ENCODE measurements at regions not wholly inside any gene's neighbourhood (a gene's known extent, or its start where the extent isn't known, plus 50 kb on each side); places are given as distances from the start of the nearest gene placed in this dataset.
"Not testable (repeated sequence)": the region's sequence is repeated elsewhere in the genome, so short reads cannot be mapped to it uniquely, and the experiment has no call there.

DNA sequence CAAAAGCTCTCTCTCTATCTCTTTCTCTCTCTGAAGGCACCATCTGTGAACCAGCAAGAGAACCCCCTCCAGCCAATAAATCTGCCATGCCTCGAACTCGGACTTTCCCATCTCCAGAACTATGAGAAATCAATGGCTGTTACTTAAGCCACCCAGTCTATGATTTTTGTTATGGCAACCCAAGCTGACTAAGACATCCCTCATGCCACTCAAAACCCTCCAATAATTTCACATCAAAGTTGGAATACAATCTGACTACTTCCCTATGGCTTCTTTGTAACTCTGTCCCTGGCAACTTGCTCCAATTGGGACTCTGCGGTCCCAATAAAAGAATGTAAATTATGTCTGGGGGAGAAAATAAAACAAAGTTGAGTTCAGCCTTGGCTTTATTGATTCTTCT, 265.7 kb downstream of the SHOX start:
- DNase-seq (ENCODE audit: low spot score) = no peak

DNA sequence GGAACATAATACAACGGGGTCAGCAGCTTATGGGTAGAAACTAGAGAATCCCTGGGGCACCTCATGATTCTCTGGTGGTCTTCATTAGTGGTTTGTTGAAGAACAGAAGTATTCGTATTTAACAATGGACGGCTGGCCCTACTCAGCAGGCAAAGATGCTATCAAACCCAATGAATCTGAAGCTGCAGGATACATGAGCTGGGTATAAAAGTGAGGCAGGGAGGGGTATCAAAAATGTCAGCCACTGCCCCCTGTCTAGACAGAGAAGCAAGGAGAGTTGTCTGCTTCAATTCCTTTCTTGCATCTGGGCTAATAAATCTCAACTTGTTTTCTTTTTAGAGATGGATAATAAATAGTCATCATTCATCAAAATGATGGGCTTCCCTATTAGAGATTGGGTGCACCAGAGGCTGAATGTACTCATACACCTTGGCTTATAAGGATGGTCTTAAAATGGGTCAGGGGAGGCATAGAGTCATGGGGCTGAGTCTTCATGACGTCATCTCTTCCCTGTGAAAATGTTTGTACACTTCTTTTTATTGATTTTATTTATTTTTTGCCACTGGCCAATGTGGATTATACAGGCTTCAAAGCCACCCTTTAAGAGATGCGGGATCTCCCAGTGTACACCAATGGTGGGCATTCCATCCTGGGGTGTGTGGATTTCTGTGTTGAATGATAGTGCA, 259.5 kb downstream of the SHOX start:
- no peak for DNase-seq (ENCODE audit: low spot score)

- not testable (repeated sequence) for DNase-seq (ENCODE audit: low spot score)
Measured at GRCh38 chrX:887724-888123, 257.1 kb downstream of the SHOX start.

DNA sequence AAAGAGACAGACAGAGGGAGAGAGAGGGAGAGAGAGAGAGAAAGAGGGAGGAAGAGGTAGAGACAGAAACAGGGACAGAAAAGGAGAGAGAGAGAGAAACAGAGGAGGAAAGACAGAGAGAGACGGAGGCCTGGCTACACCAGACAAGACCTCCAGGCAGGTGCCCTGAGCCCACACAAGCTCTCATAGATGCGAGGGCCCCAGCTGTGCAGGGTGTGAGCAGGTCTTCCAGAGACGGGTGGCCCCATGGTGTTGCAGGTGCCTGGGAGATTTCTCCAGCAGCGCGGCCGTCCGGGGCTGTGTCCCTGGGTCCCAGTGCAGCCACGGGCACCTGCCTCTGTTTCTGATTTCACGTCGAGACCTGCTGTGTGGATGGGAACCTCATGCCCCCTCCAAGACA, 253.0 kb downstream of the SHOX start:
- DNase-seq (ENCODE audit: low spot score) = no peak

DNA sequence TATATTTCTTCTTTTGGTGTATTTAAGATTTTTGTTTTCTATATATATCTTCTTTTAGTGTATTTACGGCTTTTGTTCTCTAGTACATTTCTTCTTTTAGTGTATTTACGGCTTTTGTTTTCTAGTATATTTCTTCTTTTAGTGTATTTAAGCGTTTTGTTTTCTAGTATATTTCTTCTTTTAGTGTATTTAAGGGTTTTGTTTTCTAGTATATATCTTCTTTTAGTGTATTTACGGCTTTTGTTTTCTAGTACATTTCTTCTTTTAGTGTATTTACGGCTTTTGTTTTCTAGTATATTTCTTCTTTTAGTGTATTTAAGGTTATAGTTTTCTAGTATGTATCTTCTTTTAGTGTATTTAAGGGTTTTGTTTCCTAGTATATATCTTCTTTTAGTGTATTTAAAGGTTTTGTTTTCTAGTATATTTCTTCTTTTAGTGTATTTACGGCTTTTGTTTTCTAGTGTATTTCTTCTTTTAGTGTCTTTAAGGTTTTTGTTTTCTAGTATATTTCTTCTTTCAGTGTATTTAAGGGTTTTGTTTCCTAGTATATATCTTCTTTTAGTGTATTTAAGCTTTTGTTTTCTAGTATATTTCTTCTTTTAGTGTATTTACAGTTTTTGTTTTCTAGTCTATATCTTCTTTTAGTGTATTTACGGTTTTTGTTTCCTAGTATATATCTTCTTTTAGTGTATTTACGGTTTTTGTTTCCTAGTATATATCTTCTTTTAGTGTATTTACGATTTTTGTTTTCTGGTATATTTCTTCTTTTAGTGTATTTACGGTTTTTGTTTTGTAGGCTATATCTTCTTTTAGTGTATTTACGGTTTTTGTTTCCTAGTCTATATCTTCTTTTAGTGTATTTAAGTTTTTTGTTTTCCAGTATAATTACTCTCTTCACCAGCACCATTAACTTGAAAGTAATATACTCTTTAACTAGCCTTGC, 249.4 kb downstream of the SHOX start:
- not testable (repeated sequence) for DNase-seq (ENCODE audit: low spot score)

DNA sequence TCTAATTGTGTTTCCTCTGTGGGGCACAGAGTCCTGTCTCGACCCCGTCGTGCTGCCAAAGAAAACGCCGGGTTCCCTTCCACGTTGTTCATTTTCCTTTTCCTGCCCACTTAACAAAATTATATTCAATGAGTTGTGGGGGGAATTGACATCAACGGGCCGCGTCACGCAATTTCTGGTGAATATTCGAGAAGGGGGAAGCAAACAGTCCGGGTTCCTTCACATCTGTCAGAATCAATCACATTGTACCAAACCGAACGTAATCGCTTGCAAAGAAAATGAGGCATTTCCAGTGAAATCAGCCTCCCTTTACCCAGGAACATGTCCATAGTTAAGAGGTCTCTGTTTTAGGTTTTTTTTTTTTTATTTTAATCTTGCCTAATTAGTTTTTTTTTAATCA, 243.5 kb downstream of the SHOX start:
- DNase-seq (ENCODE audit: low spot score) = no peak

GRCh38 chrX:873016-873415, 242.4 kb downstream of the SHOX start:
- DNase-seq (ENCODE audit: low spot score) = no peak

DNA sequence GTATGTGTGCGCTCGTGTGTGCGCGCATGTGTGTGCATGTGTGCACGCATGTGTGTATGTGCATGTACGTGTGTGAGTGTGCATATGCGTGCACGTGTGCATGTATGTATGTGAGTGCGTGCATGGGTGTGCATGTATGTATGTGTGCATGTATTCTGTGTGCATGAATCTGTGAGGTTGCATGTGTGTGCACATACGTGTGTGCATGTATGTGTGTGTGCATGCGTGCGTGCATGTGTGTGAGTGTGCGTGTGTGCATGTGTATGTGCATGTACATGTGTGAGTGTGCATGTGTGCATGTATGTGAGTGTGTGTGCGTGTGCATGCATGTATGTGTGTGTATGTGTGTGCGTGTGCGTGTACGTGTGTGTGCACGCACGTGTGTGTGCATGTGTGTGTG, 241.5 kb downstream of the SHOX start:
- no peak for DNase-seq (ENCODE audit: low spot score)

DNA sequence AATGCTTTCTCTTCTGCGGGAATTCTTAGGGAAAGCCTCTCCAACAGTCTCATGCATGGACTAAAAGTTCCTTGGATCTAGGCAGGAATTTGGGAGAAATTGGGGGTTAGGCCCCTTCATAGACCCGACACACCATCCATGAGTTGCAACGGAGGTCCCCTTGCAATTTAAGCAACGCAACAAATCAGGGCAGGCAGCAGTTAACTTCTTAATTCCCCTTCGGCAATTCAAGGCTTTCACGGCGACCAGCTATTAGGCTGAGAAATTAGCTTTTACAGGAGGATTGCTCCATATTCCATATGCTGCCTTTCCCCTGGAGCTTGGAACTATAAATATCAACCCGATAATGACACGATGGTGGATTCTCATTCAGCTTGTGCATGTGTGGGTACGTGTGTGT, 241.0 kb downstream of the SHOX start:
- DNase-seq (ENCODE audit: low spot score) = no peak

- DNase-seq (ENCODE audit: low spot score) = no peak
Measured at GRCh38 chrX:867966-868647, 237.5 kb downstream of the SHOX start.

DNA sequence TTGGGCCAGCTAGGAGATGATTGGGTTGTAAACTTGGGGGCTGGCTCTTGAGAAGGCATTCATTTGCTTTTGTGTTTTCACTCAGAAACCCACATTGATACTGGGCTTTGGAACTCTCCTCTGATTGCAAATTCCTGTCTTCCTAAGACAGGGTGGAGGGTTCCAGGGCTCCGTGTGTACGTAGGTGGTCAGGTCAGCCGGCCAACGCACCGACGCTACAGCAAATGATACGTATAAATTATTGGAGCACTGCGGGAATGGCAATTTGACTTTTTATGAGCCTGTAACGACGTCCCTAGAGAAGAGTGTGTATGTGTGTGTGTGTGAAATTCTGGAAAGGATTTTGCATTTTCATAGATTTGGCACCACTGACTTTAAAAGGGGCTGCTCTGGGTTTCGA, 236.9 kb downstream of the SHOX start:
- DNase-seq (ENCODE audit: low spot score) = no peak

DNA sequence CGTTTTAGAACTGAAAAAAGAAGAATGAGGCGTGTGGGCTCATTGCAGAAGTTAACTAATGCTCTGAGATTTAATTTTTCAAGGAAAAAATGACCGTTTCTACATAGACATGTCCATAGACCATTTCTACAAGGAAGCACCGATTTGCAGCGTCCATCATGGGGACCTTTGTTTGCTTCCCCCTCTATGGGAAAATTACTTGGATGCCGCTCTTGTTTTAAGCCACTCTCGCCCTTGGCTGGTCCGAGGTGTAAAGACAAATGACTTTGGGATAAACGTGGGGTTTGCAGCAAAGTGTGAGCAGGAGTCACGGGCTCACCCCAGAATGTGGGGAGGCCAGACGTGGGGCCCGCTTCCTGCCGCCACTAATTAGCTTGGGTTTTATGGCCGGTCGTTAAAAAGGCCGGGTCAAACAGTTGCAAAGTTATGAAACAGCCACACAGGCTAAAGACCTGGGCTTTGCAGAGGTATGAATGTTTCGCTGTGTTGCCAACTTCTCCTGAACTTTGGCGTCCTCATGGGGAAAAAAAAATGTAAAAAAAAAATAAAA, 235.9 kb downstream of the SHOX start:
- no peak for DNase-seq (ENCODE audit: low spot score)

DNA sequence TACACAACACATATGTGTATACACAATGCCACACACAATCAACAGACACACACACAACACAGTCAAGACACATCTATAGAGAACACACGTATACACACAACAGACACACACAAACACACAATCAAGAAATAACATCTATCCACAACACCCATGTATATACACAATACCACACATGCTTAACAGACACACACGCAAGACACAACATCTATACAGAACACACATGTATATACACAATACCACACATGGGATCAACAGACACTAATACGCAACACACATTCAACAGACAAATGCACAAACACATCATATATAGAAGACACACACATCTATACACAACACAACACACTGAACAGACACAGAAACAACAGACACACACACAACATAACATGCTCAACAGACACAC, 234.8 kb downstream of the SHOX start:
- no peak for DNase-seq (ENCODE audit: low spot score)

DNA sequence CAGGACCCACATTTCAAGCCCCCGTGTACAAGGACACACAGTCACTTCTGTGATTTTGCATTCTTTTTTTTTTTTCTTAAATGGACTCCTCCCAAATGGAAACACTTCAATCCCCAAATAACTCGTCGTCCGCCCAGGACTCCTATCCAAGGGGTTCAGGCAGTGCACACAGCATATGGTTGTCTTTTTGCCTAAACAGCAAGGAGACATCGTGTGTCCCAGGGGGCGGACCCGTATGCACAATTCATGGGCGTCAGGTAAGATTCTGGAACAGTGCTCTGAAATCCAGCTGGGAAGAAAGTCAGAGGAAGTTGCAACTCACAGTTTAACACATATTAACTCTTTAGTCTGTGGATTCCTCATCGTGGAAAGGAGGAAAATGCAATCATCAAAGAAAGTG, 231.3 kb downstream of the SHOX start:
- no peak for DNase-seq (ENCODE audit: low spot score)

GRCh38 chrX:861340-861890, 230.8 kb downstream of the SHOX start:
- DNase-seq (ENCODE audit: low spot score) = no peak

DNA sequence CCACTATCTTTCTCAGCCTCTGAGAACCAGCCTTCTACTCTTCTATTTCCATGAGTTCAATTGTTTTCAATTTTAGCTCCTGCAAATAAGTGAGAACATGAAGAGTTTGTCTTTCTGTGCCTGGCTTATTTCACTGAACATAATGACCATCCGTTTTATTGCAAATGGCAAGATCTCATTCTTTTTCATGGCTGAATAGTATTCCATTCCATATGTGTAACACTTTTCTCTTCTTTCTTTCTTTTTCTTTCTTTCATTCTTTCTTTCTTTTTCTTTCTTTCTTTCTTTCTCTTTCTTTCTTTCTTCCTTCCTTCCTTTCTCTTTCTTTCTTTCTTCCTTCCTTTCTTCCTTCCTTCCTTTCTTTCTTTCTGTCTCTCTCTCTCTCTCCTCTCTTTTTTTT, 228.7 kb downstream of the SHOX start:
- no peak for DNase-seq (ENCODE audit: low spot score)

GRCh38 chrX:858542-859078, 228.0 kb downstream of the SHOX start:
- DNase-seq (ENCODE audit: low spot score) = no peak

- DNase-seq (ENCODE audit: low spot score) = no peak
Measured at GRCh38 chrX:857376-857775, 226.8 kb downstream of the SHOX start.

- DNase-seq (ENCODE audit: low spot score) = no peak
Measured at GRCh38 chrX:856566-857290, 226.1 kb downstream of the SHOX start.

DNA sequence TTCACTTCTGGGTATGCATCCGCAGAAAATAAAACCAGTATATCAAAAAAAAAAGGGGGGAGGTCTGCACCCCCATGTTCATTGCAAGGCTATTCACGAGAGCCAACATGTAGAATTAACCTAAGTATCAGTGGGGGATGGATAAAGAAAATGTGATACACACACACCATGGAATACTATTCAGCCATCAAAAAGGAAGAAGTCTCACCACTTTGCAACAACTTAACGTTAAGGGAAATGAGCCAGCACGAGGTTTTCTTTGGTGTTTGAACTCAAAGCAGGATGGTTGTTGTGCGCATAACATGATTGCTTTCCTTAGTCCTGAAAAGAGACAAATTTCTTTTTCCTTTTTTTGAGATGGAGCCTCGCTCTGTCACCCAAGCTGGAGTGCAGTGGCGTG, 222.7 kb downstream of the SHOX start:
- DNase-seq (ENCODE audit: low spot score) = no peak

DNA sequence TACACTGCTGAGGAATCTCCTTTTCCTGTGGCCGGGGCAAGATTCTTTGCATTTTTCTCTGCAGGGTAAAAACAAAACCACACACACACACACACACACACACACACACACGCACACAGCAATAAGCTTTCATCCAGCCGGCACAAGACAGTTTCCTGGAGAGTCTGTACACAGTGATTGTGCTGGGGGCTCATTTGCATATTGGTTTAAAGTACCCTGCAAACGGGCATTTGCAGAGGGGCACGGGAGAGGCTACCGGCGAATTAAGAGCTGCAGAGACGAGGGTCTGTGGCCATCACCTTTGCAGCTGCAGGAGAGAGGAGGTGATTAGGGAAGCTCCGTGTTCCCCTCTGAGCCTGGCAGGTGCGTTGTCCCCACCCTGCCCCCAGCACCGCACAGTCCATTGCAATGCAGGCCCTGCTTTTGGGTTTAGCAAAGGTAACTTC, 219.9 kb downstream of the SHOX start:
- no peak for DNase-seq (ENCODE audit: low spot score)
